HUES48 (cell line): ENCODE measurements at regions not wholly inside any gene's neighbourhood (a gene's known extent, or its start where the extent isn't known, plus 50 kb on each side); places are given as distances from the start of the nearest gene placed in this dataset.

ENCODE experiments used
- H3K27ac ChIP-seq: one replicate; pipeline ENCODE4 v1.7.0; 2013; ENCODE audit warnings: low read depth, low read length, inconsistent platforms
- H3K27me3 ChIP-seq: 2 replicates; pipeline ENCODE4 v1.6.1; 2013; ENCODE audit warnings: mild to moderate bottlenecking, low read length; ENCODE audit not compliant: control insufficient read depth, insufficient read depth
- H3K36me3 ChIP-seq: 2 replicates; pipeline ENCODE4 v1.6.1; 2013; ENCODE audit warnings: low read length; ENCODE audit not compliant: control insufficient read depth, insufficient read depth
- H3K4me1 ChIP-seq: 2 replicates; pipeline ENCODE4 v1.6.1; 2013; ENCODE audit warnings: mild to moderate bottlenecking, low read length; ENCODE audit not compliant: control insufficient read depth, insufficient read depth
- H3K4me3 ChIP-seq: 2 replicates; pipeline ENCODE4 v1.5.1; 2013; ENCODE audit warnings: mild to moderate bottlenecking, low read depth, low read length
- H3K9ac ChIP-seq: 2 replicates; pipeline ENCODE4 v1.6.1; 2013; ENCODE audit warnings: mild to moderate bottlenecking, low read depth, low read length, moderate library complexity
- H3K9me3 ChIP-seq: 2 replicates; pipeline ENCODE4 v1.6.1; 2013; ENCODE audit warnings: low read length; ENCODE audit not compliant: control insufficient read depth, insufficient read depth

- Histone ChIP-seq H3K4me1 (no peaks in the 10 kb centered on the region), H3K9me3 (no peaks in the 10 kb centered on the region), H3K4me3 (no peak overlapping the region), H3K27ac (no peak overlapping the region), H3K27me3 (no peaks in the 10 kb centered on the region), H3K36me3 (no peaks in the 10 kb centered on the region), H3K9ac (no peak overlapping the region)
Observed at GRCh38 chr5:62707131-62707530, 128.5 kb downstream of the LRRC70 start.

GRCh38 chr5:62705022-62705421, 126.4 kb downstream of the LRRC70 start:
- Histone ChIP-seq H3K9me3 (no peaks in the 10 kb centered on the region), H3K27me3 (no peaks in the 10 kb centered on the region), H3K27ac (no peak overlapping the region), H3K36me3 (no peaks in the 10 kb centered on the region), H3K4me3 (no peak overlapping the region), H3K4me1 (no peaks in the 10 kb centered on the region), H3K9ac (no peak overlapping the region)

GRCh38 chr5:62702126-62702525, 123.5 kb downstream of the LRRC70 start:
- Histone ChIP-seq H3K36me3 (no peaks in the 10 kb centered on the region), H3K9me3 (no peaks in the 10 kb centered on the region), H3K4me1 (no peaks in the 10 kb centered on the region), H3K4me3 (no peak overlapping the region), H3K27ac (no peak overlapping the region), H3K9ac (no peak overlapping the region), H3K27me3 (no peaks in the 10 kb centered on the region)

DNA sequence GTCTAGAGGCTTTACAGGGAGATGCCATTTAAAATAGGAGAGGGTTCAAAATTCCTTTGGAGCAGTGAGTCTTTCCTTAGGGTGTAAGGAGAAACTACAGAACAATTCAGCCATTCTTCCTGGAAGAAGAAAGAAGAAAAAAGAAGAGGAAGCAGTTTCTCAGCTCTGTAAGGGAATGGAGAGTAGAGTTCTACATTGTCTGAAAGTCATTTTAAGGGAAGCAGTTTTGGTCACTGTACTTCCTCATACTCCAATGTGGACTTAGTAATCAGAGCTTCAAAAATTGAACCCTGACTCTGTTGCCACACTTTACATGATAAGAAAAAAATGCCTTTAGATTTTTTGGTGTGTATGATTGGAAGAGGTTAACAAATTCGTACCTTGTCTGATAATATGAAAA, 122.4 kb downstream of the LRRC70 start:
- Histone ChIP-seq H3K4me1 (no peaks in the 10 kb centered on the region), H3K27me3 (no peaks in the 10 kb centered on the region)

DNA sequence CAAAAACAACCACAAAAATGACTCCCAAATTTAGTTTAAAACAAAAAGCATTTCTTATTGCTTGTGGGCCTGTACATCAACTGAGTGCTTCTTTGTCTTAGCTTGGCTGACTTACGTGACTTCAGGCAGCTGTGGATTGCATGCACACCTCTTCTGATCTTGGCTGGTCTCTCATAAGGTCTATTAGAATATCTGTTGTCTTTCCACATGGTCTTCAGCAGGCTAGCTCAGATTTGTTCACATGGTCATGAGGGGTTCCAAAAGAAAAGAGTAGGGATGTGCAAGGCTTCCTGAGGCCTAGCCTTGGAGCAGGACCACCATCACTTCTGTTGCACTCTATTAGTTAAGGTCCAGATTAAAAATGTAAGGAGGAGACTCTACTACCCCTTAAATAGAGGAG, 120.1 kb downstream of the LRRC70 start:
- no peaks in the 10 kb centered on the region for H3K27me3 ChIP-seq
- H3K27ac ChIP-seq, result no peak overlapping the region
- H3K9me3 ChIP-seq, result no peaks in the 10 kb centered on the region
- no peak overlapping the region for H3K4me3 ChIP-seq
- no peaks in the 10 kb centered on the region for H3K4me1 ChIP-seq
- no peaks in the 10 kb centered on the region for H3K36me3 ChIP-seq
- H3K9ac ChIP-seq, result no peak overlapping the region

More for the DNA sequence above, 122.4 kb downstream of the LRRC70 start:
- H3K4me3 ChIP-seq, result no peak overlapping the region
- H3K27ac ChIP-seq, result no peak overlapping the region
- H3K9me3 ChIP-seq, result no peaks in the 10 kb centered on the region
- H3K9ac ChIP-seq, result no peak overlapping the region
- no peaks in the 10 kb centered on the region for H3K36me3 ChIP-seq

- Histone ChIP-seq H3K9ac (no peak overlapping the region), H3K36me3 (no peaks in the 10 kb centered on the region), H3K4me1 (no peaks in the 10 kb centered on the region), H3K4me3 (no peak overlapping the region), H3K9me3 (no peaks in the 10 kb centered on the region), H3K27me3 (no peaks in the 10 kb centered on the region), H3K27ac (no peak overlapping the region)
Observed at GRCh38 chr5:62695274-62695673, 116.7 kb downstream of the LRRC70 start.

- Histone ChIP-seq H3K27me3 (no peaks in the 10 kb centered on the region), H3K36me3 (no peaks in the 10 kb centered on the region), H3K9ac (no peak overlapping the region), H3K9me3 (no peaks in the 10 kb centered on the region), H3K4me3 (no peak overlapping the region), H3K27ac (no peak overlapping the region), H3K4me1 (no peaks in the 10 kb centered on the region)
Observed at GRCh38 chr5:62692946-62693713, 114.5 kb downstream of the LRRC70 start.

DNA sequence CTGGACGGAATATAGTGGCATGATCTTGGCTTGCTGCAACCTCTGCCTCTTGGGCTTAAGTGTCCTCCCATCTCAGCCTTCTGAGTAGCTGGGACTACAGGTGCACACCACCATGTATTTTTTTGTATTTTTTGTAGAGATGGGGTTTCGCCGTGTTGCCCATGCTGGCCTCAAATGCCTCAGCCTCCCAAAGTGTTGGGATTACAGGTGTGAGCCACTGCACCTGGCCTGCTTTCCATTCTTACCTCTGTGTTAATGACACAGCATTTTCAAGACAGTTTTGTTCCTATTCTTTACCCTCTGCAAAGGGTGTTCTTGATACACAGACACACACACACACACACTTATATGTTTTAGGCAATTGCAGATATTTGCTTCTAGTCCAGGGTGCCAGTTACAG, 113.3 kb downstream of the LRRC70 start:
- no peak overlapping the region for H3K27ac ChIP-seq

DNA sequence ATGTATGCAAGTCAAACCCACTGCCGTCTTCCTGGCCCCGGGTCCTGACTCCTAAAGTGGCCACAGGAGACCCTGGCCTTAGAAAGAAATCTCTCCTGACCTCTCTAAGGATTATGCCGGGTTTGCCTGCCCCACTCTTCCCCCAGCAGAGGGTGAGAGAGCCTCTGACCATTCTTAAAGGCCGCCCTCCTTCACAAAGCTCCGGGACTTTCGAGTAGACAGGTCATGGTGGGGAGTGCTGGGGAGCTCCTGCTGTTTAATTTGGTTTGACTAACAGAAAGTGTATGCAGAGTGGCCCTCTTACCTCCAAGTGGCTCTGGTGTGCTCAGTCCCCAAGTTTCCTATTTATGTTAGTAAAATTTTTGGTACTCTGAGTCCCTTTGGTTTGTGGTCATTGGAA, 111.8 kb downstream of the LRRC70 start:
- H3K9ac ChIP-seq, result no peak overlapping the region
- no peak overlapping the region for H3K4me3 ChIP-seq
- H3K36me3 ChIP-seq, result no peaks in the 10 kb centered on the region
- H3K27ac ChIP-seq, result no peak overlapping the region
- H3K4me1 ChIP-seq, result no peaks in the 10 kb centered on the region
- no peaks in the 10 kb centered on the region for H3K27me3 ChIP-seq
- no peaks in the 10 kb centered on the region for H3K9me3 ChIP-seq

More for the DNA sequence above, 113.3 kb downstream of the LRRC70 start:
- Histone ChIP-seq H3K27me3 (no peaks in the 10 kb centered on the region), H3K36me3 (no peaks in the 10 kb centered on the region), H3K9me3 (no peaks in the 10 kb centered on the region), H3K4me3 (no peak overlapping the region), H3K4me1 (no peaks in the 10 kb centered on the region), H3K9ac (no peak overlapping the region)

DNA sequence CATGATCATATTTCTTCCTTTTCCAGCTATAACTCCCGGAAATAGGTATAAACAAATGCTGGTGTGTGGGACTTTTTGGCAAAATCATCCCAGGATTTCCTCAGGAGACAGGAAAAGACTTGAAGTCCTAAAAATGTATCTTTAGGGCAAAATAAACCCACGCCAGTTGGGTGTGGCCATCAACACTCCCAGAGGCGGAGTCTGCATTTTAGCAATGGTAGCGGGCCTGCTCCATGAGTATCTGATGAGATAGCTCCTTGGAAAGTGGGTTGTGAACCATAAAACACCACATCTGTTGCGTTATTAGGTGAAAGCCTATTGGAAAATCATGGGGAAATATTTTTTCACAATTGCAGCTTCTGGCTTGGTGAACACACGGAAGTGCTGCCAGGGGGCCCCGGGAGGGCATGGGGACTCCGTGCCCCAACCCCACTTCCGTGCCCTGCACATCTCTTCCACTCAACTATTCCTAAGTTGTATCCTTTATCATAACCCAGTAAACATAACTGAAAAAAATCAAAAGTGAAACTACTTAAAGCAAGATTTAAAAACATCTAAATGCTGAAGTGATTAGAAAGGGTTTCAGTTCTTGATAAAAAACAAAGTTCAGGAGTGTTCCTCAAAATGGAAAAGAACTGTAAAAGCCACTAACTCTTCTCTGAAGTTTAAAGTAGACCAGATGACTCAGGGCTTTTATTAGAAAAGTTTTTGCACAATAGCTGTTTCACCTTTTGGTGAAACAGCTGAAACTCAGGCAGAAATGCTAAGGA, 111.2 kb downstream of the LRRC70 start:
- Histone ChIP-seq H3K36me3 (no peaks in the 10 kb centered on the region), H3K9ac (no peak overlapping the region), H3K4me3 (no peak overlapping the region), H3K27me3 (no peaks in the 10 kb centered on the region), H3K4me1 (no peaks in the 10 kb centered on the region), H3K9me3 (no peaks in the 10 kb centered on the region), H3K27ac (no peak overlapping the region)

- H3K27ac ChIP-seq, result no peak overlapping the region
Observed at GRCh38 chr5:62686692-62687091, 108.1 kb downstream of the LRRC70 start.

More at GRCh38 chr5:62686692-62687091, 108.1 kb downstream of the LRRC70 start:
- H3K9me3 ChIP-seq, result no peaks in the 10 kb centered on the region
- H3K4me1 ChIP-seq, result no peaks in the 10 kb centered on the region
- H3K27me3 ChIP-seq, result no peaks in the 10 kb centered on the region
- H3K4me3 ChIP-seq, result no peak overlapping the region
- H3K9ac ChIP-seq, result no peak overlapping the region
- no peaks in the 10 kb centered on the region for H3K36me3 ChIP-seq
